ENCODE measurements at regions not wholly inside any gene's neighbourhood (a gene's known extent, or its start where the extent isn't known, plus 50 kb on each side); places are given as distances from the start of the nearest gene placed in this dataset.

DNA sequence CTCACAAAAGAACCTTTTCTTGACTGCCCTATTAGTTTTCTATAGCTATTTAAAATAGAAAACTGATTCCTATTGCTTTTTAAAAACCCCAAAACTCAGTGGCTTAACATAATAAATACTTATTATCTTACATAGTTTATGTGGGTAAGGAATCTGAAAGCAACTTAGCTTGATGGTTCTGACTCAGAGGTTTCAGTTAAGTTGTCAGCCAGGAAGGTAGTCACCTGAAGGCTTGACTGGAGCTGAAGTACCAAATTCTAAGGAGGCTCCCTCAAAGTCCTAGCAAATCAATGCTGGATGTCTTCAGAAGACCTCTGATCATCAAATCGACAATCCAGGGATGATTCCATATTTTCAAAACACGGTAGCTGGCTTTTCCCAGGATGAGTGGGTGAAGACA, 546.6 kb upstream of the CDH2 start:
- Histone ChIP-seq H3K36me3 (ENCODE audit: control insufficient read depth, insufficient read depth, low read length) (no peaks in the 10 kb centered on the region), H3K4me1 (ENCODE audit: control insufficient read depth, insufficient read depth, low read length) (no peaks in the 10 kb centered on the region), H3K27me3 (ENCODE audit: control insufficient read depth, insufficient read depth, low read length) (no peaks in the 10 kb centered on the region), H3K27ac (ENCODE audit: low read length) (no peak overlapping the region), H3K4me3 (ENCODE audit: low read length) (no peak overlapping the region), H3K9me3 (replicated peaks; ENCODE audit: control insufficient read depth, low read depth, low read length) (no peaks in the 10 kb centered on the region)
- 100% methylated on average over 1 of the region's 2 CpGs for WGBS (ENCODE audit: insufficient coverage)
- no peak for DNase-seq

DNA sequence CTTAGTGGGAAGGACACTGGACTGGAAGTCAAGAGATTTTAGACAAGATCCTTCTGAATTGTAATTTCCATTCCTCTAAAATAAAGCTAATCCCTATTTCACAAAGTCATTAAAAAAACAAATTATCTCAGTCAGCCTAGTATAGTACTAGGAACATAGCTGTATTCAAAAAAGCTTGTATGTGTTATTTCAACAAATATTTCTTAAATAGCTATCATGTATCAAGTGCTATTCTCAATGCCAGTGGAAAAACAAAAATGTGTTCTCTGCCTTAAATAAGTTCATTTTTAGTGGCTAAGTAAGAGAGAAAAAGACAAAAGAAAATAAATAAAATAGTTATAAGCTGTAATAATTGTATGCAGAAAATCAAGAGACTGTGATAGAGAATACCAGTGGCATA, 541.8 kb upstream of the CDH2 start:
- no peaks in the 10 kb centered on the region for H3K4me1 ChIP-seq (ENCODE audit: control insufficient read depth, insufficient read depth, low read length)
- no peak for DNase-seq
- H3K27me3 ChIP-seq (ENCODE audit: control insufficient read depth, insufficient read depth, low read length), result no peaks in the 10 kb centered on the region
- no peak overlapping the region for H3K4me3 ChIP-seq (ENCODE audit: low read length)
- H3K27ac ChIP-seq (ENCODE audit: low read length), result no peak overlapping the region
- no peaks in the 10 kb centered on the region for H3K36me3 ChIP-seq (ENCODE audit: control insufficient read depth, insufficient read depth, low read length)
- no peaks in the 10 kb centered on the region for H3K9me3 ChIP-seq (replicated peaks; ENCODE audit: control insufficient read depth, low read depth, low read length)

GRCh38 chr18:28716338-28716737, 539.4 kb upstream of the CDH2 start:
- no peaks in the 10 kb centered on the region for H3K36me3 ChIP-seq (ENCODE audit: control insufficient read depth, insufficient read depth, low read length)
- H3K4me1 ChIP-seq (ENCODE audit: control insufficient read depth, insufficient read depth, low read length), result no peaks in the 10 kb centered on the region
- H3K27ac ChIP-seq (ENCODE audit: low read length), result no peak overlapping the region
- H3K9me3 ChIP-seq (replicated peaks; ENCODE audit: control insufficient read depth, low read depth, low read length), result no peaks in the 10 kb centered on the region
- DNase-seq, result no peak
- H3K27me3 ChIP-seq (ENCODE audit: control insufficient read depth, insufficient read depth, low read length), result no peaks in the 10 kb centered on the region
- no peak overlapping the region for H3K4me3 ChIP-seq (ENCODE audit: low read length)
- 67% methylated on average over 1 of the region's 1 CpG for WGBS (ENCODE audit: insufficient coverage)

DNA sequence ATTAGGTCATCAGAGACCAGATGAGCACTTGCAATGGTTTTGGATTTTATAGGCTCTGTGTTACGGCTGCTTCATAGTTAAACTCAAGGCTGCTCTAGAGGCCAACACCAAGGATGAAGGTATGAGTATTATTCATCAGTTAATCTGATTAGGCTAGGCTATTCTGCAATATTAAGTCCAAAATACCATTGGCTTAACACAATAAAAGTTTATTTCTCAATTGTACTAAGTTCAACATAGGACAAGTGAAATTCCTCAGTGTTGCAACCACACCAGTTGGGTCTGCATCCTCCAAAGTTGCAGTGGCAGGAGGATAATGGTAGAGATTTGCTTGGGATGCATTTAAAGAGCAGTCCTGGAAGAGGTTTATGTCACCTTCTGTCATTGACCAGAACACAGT, 538.3 kb upstream of the CDH2 start:
- no peaks in the 10 kb centered on the region for H3K36me3 ChIP-seq (ENCODE audit: control insufficient read depth, insufficient read depth, low read length)
- no peak overlapping the region for H3K4me3 ChIP-seq (ENCODE audit: low read length)
- H3K9me3 ChIP-seq (replicated peaks; ENCODE audit: control insufficient read depth, low read depth, low read length), result no peaks in the 10 kb centered on the region
- no peaks in the 10 kb centered on the region for H3K4me1 ChIP-seq (ENCODE audit: control insufficient read depth, insufficient read depth, low read length)
- WGBS (ENCODE audit: insufficient coverage), result no CpG with 5 or more reads among the region's 1 CpG
- no peak for DNase-seq
- H3K27ac ChIP-seq (ENCODE audit: low read length), result no peak overlapping the region
- no peaks in the 10 kb centered on the region for H3K27me3 ChIP-seq (ENCODE audit: control insufficient read depth, insufficient read depth, low read length)

GRCh38 chr18:28714498-28714897, 537.6 kb upstream of the CDH2 start:
- Histone ChIP-seq H3K27me3 (ENCODE audit: control insufficient read depth, insufficient read depth, low read length) (no peaks in the 10 kb centered on the region), H3K4me3 (ENCODE audit: low read length) (no peak overlapping the region), H3K9me3 (replicated peaks; ENCODE audit: control insufficient read depth, low read depth, low read length) (no peaks in the 10 kb centered on the region), H3K27ac (ENCODE audit: low read length) (no peak overlapping the region), H3K4me1 (ENCODE audit: control insufficient read depth, insufficient read depth, low read length) (no peaks in the 10 kb centered on the region), H3K36me3 (ENCODE audit: control insufficient read depth, insufficient read depth, low read length) (no peaks in the 10 kb centered on the region)
- DNase-seq, result no peak

GRCh38 chr18:28712796-28713425, 536.0 kb upstream of the CDH2 start:
- WGBS (ENCODE audit: insufficient coverage), result 31% methylated on average over 2 of the region's 4 CpGs
- Histone ChIP-seq H3K36me3 (ENCODE audit: control insufficient read depth, insufficient read depth, low read length) (no peaks in the 10 kb centered on the region), H3K4me1 (ENCODE audit: control insufficient read depth, insufficient read depth, low read length) (no peaks in the 10 kb centered on the region), H3K27me3 (ENCODE audit: control insufficient read depth, insufficient read depth, low read length) (no peaks in the 10 kb centered on the region), H3K27ac (ENCODE audit: low read length) (no peak overlapping the region), H3K4me3 (ENCODE audit: low read length) (no peak overlapping the region), H3K9me3 (replicated peaks; ENCODE audit: control insufficient read depth, low read depth, low read length) (no peaks in the 10 kb centered on the region)
- DNase-seq, result no peak

- no CpG with 5 or more reads among the region's 1 CpG for WGBS (ENCODE audit: insufficient coverage)
- Histone ChIP-seq H3K27me3 (ENCODE audit: control insufficient read depth, insufficient read depth, low read length) (no peaks in the 10 kb centered on the region), H3K27ac (ENCODE audit: low read length) (no peak overlapping the region), H3K4me1 (ENCODE audit: control insufficient read depth, insufficient read depth, low read length) (no peaks in the 10 kb centered on the region), H3K4me3 (ENCODE audit: low read length) (no peak overlapping the region), H3K9me3 (replicated peaks; ENCODE audit: control insufficient read depth, low read depth, low read length) (no peaks in the 10 kb centered on the region), H3K36me3 (ENCODE audit: control insufficient read depth, insufficient read depth, low read length) (no peaks in the 10 kb centered on the region)
- no peak for DNase-seq
Observed at GRCh38 chr18:28712172-28712571, 535.2 kb upstream of the CDH2 start.

GRCh38 chr18:28711096-28711495, 534.2 kb upstream of the CDH2 start:
- Histone ChIP-seq H3K4me1 (ENCODE audit: control insufficient read depth, insufficient read depth, low read length) (no peaks in the 10 kb centered on the region), H3K27me3 (ENCODE audit: control insufficient read depth, insufficient read depth, low read length) (no peaks in the 10 kb centered on the region), H3K27ac (ENCODE audit: low read length) (no peak overlapping the region), H3K4me3 (ENCODE audit: low read length) (no peak overlapping the region), H3K36me3 (ENCODE audit: control insufficient read depth, insufficient read depth, low read length) (no peaks in the 10 kb centered on the region), H3K9me3 (replicated peaks; ENCODE audit: control insufficient read depth, low read depth, low read length) (no peaks in the 10 kb centered on the region)
- no peak for DNase-seq
- WGBS (ENCODE audit: insufficient coverage), result 100% methylated on average over 1 of the region's 1 CpG

DNA sequence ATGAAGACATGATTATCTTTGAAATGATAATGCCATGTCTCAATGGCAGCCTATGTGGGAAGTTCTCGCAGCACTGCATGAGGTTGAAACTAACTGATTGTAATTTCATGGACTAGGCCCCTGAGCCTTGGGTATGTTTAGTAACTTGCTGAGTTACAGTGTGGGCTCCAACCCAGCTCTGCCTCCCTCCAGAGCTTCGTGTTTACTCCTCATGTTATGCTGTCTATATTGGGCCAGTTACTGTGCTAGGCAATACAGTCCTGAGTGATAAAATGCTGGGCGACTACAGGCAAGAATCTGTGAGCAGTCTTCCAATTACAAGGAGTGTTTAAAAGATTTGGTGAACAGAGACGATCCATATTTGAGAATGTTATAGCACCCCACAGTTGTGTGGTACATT, 530.1 kb upstream of the CDH2 start:
- H3K36me3 ChIP-seq (ENCODE audit: control insufficient read depth, insufficient read depth, low read length), result no peaks in the 10 kb centered on the region
- no peak for DNase-seq
- no peak overlapping the region for H3K27ac ChIP-seq (ENCODE audit: low read length)
- no peaks in the 10 kb centered on the region for H3K9me3 ChIP-seq (replicated peaks; ENCODE audit: control insufficient read depth, low read depth, low read length)
- no peaks in the 10 kb centered on the region for H3K27me3 ChIP-seq (ENCODE audit: control insufficient read depth, insufficient read depth, low read length)
- 50% methylated on average over 1 of the region's 4 CpGs for WGBS (ENCODE audit: insufficient coverage)
- no peaks in the 10 kb centered on the region for H3K4me1 ChIP-seq (ENCODE audit: control insufficient read depth, insufficient read depth, low read length)
- H3K4me3 ChIP-seq (ENCODE audit: low read length), result no peak overlapping the region

DNA sequence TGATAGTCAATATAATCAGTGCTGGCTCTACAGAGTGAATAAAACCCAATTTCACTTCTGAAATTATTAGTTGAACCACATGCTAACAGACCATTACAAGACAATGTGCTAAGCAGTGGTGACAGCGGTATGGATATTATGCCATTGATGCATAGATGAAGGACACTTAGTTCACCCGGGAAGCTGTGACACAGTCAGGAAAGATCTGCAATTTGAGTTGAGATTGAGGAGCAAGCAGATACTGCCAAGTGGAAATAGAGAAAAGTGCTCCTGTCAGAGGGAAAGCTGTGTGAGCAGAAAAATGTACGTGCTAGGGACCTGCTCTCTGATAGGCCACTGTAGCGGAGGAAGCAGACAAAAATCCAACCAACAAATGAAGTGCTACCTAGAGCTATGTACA, 529.5 kb upstream of the CDH2 start:
- Histone ChIP-seq H3K27ac (ENCODE audit: low read length) (no peak overlapping the region), H3K36me3 (ENCODE audit: control insufficient read depth, insufficient read depth, low read length) (no peaks in the 10 kb centered on the region), H3K4me3 (ENCODE audit: low read length) (no peak overlapping the region), H3K4me1 (ENCODE audit: control insufficient read depth, insufficient read depth, low read length) (no peaks in the 10 kb centered on the region), H3K27me3 (ENCODE audit: control insufficient read depth, insufficient read depth, low read length) (no peaks in the 10 kb centered on the region), H3K9me3 (replicated peaks; ENCODE audit: control insufficient read depth, low read depth, low read length) (no peaks in the 10 kb centered on the region)
- no peak for DNase-seq
- 60% methylated on average over 1 of the region's 4 CpGs for WGBS (ENCODE audit: insufficient coverage)

GRCh38 chr18:28705482-28705881, 528.6 kb upstream of the CDH2 start:
- no peak for DNase-seq
- Histone ChIP-seq H3K4me3 (ENCODE audit: low read length) (no peak overlapping the region), H3K4me1 (ENCODE audit: control insufficient read depth, insufficient read depth, low read length) (no peaks in the 10 kb centered on the region), H3K27ac (ENCODE audit: low read length) (no peak overlapping the region), H3K27me3 (ENCODE audit: control insufficient read depth, insufficient read depth, low read length) (no peaks in the 10 kb centered on the region), H3K9me3 (replicated peaks; ENCODE audit: control insufficient read depth, low read depth, low read length) (no peaks in the 10 kb centered on the region), H3K36me3 (ENCODE audit: control insufficient read depth, insufficient read depth, low read length) (no peaks in the 10 kb centered on the region)
- no CpG with 5 or more reads among the region's 1 CpG for WGBS (ENCODE audit: insufficient coverage)

Measured in muscle of leg (tissue), 3 donors.